ENCODE measurements at regions not wholly inside any gene's neighbourhood (a gene's known extent, or its start where the extent isn't known, plus 50 kb on each side); places are given as distances from the start of the nearest gene placed in this dataset.

DNA sequence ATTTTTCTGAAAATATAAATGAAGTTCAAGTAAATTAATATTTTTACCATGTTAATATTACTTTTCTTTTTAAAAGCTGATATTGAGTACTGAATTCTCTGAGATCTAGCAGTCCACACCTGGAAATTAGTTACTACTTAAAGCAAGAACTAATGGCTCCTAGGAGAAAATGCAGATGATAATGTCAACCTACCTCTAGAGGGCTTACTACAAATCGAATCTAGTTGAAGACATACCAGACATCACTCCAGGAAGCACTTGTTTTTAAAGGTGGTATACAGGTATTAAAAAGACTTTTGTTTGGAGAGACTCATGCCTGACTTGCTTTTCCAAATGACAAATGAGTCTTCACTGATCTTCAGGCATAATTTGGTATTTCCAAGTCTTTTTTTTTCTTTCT is 516.4 kb upstream of the BOD1L1 start:
- H3K4me3 ChIP-seq (ENCODE audit: low read length) = no peak overlapping the region
- no peaks in the 10 kb centered on the region for H3K36me3 Mint-ChIP-seq (ENCODE audit: low read depth)

DNA sequence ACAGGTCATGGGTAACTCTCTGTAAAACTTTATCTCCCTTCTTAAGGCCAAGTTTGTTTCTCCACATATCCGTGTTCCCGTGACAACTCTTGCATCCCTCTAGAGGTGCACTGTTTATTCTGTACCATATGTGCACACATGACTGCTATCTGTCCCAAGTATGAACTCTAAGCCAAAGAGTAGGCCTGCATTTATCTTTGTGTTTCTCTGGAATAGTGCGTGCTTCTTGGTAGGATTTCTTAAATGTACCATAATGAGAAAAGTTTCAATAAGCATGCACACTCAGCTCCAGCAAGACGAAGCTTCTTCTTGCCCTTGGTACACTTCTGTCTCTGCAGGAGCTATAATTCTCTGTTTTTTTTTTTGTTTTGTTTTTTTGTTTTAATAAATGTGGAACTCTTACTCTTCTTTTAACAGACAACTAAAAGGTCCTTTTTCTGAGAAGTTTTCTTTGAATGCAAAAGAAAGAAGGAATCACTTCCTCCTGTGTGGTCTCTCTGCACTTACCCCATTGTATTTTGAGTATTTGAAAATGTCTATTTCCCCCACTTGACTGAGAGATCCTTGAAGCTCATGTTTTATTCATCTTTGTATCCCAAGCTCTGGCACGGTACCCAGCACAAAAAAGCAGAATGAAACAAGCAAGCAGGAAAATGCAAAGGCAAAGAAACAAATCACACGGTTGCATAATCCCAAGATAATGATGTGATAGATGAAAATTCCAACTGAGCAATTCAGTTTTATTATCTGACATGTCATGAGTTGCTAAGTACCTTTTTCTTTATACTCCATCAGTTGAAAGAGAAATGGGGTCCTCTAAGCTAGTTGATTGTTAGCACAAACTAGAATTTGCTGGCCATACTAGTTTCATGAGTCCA is 521.9 kb upstream of the BOD1L1 start:
- no peaks in the 10 kb centered on the region for H3K27me3 ChIP-seq (ENCODE audit: control insufficient read depth, insufficient read depth, low read length, poor library complexity, severe bottlenecking)
- Mint-ChIP-seq H3K9me3 (no peaks in the 10 kb centered on the region), H3K4me3 (no peak overlapping the region), H3K27ac (no peak overlapping the region), H3K27me3 (ENCODE audit: insufficient read depth) (no peaks in the 10 kb centered on the region), H3K36me3 (ENCODE audit: low read depth) (no peaks in the 10 kb centered on the region), H3K4me1 (peaks cover 10% of the 10 kb centered on the region)
- 72 to 89% methylated on average over 3 to 6 of the region's 6 CpGs for WGBS, 2 experiments (ENCODE audit: insufficient coverage in 1 of 2, insufficient read length in 1 of 2)
- no peak overlapping the region for H3K9ac ChIP-seq (ENCODE audit: extremely low read depth, low read length, poor library complexity, severe bottlenecking)
- H3K27ac ChIP-seq (ENCODE audit: low read depth, low read length) = no peak overlapping the region
- TF ChIP-seq, protein P1, sequence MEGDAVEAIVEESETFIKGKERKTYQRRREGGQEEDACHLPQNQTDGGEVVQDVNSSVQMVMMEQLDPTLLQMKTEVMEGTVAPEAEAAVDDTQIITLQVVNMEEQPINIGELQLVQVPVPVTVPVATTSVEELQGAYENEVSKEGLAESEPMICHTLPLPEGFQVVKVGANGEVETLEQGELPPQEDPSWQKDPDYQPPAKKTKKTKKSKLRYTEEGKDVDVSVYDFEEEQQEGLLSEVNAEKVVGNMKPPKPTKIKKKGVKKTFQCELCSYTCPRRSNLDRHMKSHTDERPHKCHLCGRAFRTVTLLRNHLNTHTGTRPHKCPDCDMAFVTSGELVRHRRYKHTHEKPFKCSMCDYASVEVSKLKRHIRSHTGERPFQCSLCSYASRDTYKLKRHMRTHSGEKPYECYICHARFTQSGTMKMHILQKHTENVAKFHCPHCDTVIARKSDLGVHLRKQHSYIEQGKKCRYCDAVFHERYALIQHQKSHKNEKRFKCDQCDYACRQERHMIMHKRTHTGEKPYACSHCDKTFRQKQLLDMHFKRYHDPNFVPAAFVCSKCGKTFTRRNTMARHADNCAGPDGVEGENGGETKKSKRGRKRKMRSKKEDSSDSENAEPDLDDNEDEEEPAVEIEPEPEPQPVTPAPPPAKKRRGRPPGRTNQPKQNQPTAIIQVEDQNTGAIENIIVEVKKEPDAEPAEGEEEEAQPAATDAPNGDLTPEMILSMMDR (conservative IDR thresholded peaks at IDR 0.05) = no peak
- no peaks in the 10 kb centered on the region for H3K9me3 ChIP-seq (ENCODE audit: control insufficient read depth, low read length)
- no peak overlapping the region for H3K4me3 ChIP-seq (ENCODE audit: low read length)
- H3K36me3 ChIP-seq (ENCODE audit: control insufficient read depth, insufficient read depth, low read length) = no peaks in the 10 kb centered on the region
- no peak for DNase-seq
- H3K4me1 ChIP-seq (ENCODE audit: control insufficient read depth, insufficient read depth, low read length) = no peaks in the 10 kb centered on the region

More for the DNA sequence above, 516.4 kb upstream of the BOD1L1 start:
- no peaks in the 10 kb centered on the region for H3K27me3 Mint-ChIP-seq (ENCODE audit: insufficient read depth)
- Histone ChIP-seq H3K9ac (ENCODE audit: extremely low read depth, low read length, poor library complexity, severe bottlenecking) (no peak overlapping the region), H3K4me1 (ENCODE audit: control insufficient read depth, insufficient read depth, low read length) (no peaks in the 10 kb centered on the region), H3K27me3 (ENCODE audit: control insufficient read depth, insufficient read depth, low read length, poor library complexity, severe bottlenecking) (no peaks in the 10 kb centered on the region), H3K9me3 (ENCODE audit: control insufficient read depth, low read length) (peaks cover 6% of the 10 kb centered on the region), H3K36me3 (ENCODE audit: control insufficient read depth, insufficient read depth, low read length) (no peaks in the 10 kb centered on the region), H3K27ac (ENCODE audit: low read depth, low read length) (no peak overlapping the region)
- no peak for DNase-seq
- peaks cover 3% of the 10 kb centered on the region for H3K9me3 Mint-ChIP-seq
- WGBS, 2 experiments (ENCODE audit: insufficient coverage in 1 of 2, insufficient read length in 1 of 2) = 64% methylated on average over 1 of the region's 1 CpG; no CpG with 5 or more reads in 1 of the 2 experiments
- no peak overlapping the region for H3K4me3 Mint-ChIP-seq
- TF ChIP-seq, protein P1 (conservative IDR thresholded peaks at IDR 0.05) = peak; percentile 69
- no peaks in the 10 kb centered on the region for H3K4me1 Mint-ChIP-seq
- H3K27ac Mint-ChIP-seq = no peak overlapping the region

DNA sequence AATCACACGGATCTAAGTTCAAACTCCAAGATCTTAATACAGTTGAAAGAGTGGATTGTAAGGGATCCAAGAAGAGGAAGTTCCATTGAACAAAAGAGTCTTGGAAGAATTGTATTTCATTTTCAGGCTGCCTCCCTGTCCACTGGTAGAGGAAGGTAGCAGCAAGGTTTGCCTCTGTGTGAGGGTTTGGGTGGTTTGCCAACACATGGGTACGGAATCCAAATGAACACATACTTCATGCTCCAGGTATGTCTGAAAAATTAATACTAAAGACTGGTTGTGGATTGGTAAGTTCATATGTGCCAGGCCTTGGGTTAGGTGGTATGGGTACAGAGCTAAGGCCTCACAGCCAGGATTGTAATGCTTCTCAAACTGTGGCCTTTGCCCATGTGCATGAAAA is 523.6 kb upstream of the BOD1L1 start:
- H3K4me3 Mint-ChIP-seq = no peak overlapping the region
- no peaks in the 10 kb centered on the region for H3K9me3 Mint-ChIP-seq
- Histone ChIP-seq H3K27ac (ENCODE audit: low read depth, low read length) (no peak overlapping the region), H3K9ac (ENCODE audit: extremely low read depth, low read length, poor library complexity, severe bottlenecking) (no peak overlapping the region), H3K9me3 (ENCODE audit: control insufficient read depth, low read length) (no peaks in the 10 kb centered on the region), H3K27me3 (ENCODE audit: control insufficient read depth, insufficient read depth, low read length, poor library complexity, severe bottlenecking) (no peaks in the 10 kb centered on the region), H3K4me3 (ENCODE audit: low read length) (no peak overlapping the region), H3K36me3 (ENCODE audit: control insufficient read depth, insufficient read depth, low read length) (no peaks in the 10 kb centered on the region), H3K4me1 (ENCODE audit: control insufficient read depth, insufficient read depth, low read length) (no peaks in the 10 kb centered on the region)
- TF ChIP-seq, protein P1 (conservative IDR thresholded peaks at IDR 0.05) = no peak
- 45 to 50% methylated on average over 2 of the region's 2 CpGs for WGBS, 2 experiments (ENCODE audit: insufficient coverage in 1 of 2, insufficient read length in 1 of 2)
- DNase-seq = no peak
- H3K36me3 Mint-ChIP-seq (ENCODE audit: low read depth) = no peaks in the 10 kb centered on the region
- peaks cover 20% of the 10 kb centered on the region for H3K4me1 Mint-ChIP-seq
- no peak overlapping the region for H3K27ac Mint-ChIP-seq
- H3K27me3 Mint-ChIP-seq (ENCODE audit: insufficient read depth) = no peaks in the 10 kb centered on the region
